IPS-15b (cell line): ENCODE measurements at regions not wholly inside any gene's neighbourhood (a gene's known extent, or its start where the extent isn't known, plus 50 kb on each side); places are given as distances from the start of the nearest gene placed in this dataset.

Source experiments
- H3K27me3 ChIP-seq: one replicate; pipeline ENCODE4 v1.6.1; 2013; ENCODE audit warnings: low read length; ENCODE audit not compliant: control insufficient read depth, insufficient read depth
- H3K36me3 ChIP-seq: one replicate; pipeline ENCODE4 v1.6.1; 2013; ENCODE audit warnings: low read length; ENCODE audit not compliant: control insufficient read depth, insufficient read depth
- H3K4me1 ChIP-seq: one replicate; pipeline ENCODE4 v1.6.1; 2013; ENCODE audit warnings: mild to moderate bottlenecking, low read length; ENCODE audit not compliant: control insufficient read depth, insufficient read depth
- H3K4me3 ChIP-seq: one replicate; pipeline ENCODE4 v1.5.1; 2013; ENCODE audit warnings: low read depth, low read length
- H3K9ac ChIP-seq: one replicate; pipeline ENCODE4 v1.6.1; 2013; ENCODE audit warnings: low read depth, mild to moderate bottlenecking, low read length
- H3K9me3 ChIP-seq: one replicate; pipeline ENCODE4 v1.6.1; 2013; ENCODE audit warnings: mild to moderate bottlenecking, low read length; ENCODE audit not compliant: control insufficient read depth, insufficient read depth

DNA sequence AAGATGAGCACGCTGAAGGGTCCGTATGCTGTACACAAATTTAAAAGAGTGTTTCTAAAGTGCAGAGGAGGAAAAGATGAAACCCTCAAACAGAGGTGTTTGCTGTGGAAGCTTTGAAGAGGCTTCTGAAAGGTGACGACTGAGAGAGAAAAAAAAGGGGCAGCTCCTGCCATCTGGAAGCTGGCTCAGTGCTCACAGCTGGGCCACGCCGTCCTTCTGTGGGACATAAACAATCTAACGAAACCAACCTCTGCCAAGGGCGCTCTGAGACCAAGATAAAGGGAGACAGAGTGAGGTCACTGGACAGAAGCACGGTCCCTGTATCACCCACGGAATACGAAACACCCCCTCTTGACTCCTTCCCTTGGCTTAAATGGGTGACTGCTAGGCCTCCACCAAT, 96.3 kb upstream of the SLC6A6 start:
- H3K36me3 ChIP-seq: no peaks in the 10 kb centered on the region

DNA sequence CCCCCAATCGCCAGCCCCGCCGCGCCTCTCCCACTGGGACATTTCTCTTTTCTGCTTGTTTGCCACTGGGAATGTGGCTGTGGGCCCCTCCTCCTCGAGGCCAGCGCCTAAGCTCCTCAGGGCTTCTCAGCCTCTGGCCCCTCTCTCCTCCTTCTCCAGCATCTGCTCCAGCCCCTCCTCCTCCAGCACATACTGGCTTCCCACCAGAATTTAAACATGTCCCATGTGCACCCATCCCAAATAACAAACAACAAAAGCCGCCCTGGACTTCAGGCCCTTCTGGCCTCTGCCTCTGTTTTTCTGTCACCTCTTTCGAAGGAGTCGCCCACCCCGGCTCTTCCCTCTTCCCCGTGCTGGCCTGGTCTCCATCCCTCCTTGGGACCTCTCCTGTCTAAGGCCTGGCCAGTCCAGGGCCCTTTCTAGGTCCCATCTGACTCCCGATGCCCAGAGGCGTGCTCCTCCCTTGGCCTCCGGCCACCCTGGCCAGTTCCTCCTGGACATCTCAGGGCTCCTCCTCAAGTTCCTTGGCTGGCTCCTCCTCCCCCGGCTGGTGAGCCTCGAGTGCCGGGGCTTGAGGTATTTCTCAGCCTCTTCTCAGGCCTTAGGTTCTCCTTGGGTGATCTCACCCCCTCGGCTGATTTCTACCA, 94.6 kb upstream of the SLC6A6 start:
- Histone ChIP-seq H3K9ac (no peak overlapping the region), H3K4me1 (no peaks in the 10 kb centered on the region), H3K36me3 (no peaks in the 10 kb centered on the region), H3K4me3 (no peak overlapping the region), H3K9me3 (no peaks in the 10 kb centered on the region), H3K27me3 (peaks cover 3% of the 10 kb centered on the region)

More for the DNA sequence above, 96.3 kb upstream of the SLC6A6 start:
- Histone ChIP-seq H3K9me3 (no peaks in the 10 kb centered on the region), H3K27me3 (peaks cover 5% of the 10 kb centered on the region), H3K4me3 (no peak overlapping the region), H3K9ac (no peak overlapping the region), H3K4me1 (no peaks in the 10 kb centered on the region)

DNA sequence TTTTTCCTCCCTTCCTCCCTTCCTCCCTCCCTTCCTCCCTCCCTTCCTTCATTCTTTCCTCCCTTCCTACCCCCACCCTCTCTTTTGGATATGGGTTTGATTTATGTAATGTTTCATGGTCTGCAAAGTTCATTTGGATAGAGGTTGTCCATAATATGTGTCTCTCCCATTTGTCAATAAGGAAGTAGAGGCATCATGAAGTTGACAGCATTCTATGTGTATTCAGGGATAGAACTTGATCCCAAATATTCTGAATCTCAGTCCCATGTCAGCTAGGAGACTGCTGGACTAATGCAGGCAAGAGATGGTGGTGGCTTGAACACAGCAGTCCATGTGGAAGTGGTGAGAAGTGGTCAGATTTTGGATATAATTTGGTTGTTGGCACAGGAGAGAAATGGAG, 90.7 kb upstream of the SLC6A6 start:
- Histone ChIP-seq H3K27me3 (peaks cover 6% of the 10 kb centered on the region), H3K4me1 (no peaks in the 10 kb centered on the region), H3K36me3 (no peaks in the 10 kb centered on the region), H3K9me3 (no peaks in the 10 kb centered on the region), H3K9ac (no peak overlapping the region), H3K4me3 (no peak overlapping the region)

DNA sequence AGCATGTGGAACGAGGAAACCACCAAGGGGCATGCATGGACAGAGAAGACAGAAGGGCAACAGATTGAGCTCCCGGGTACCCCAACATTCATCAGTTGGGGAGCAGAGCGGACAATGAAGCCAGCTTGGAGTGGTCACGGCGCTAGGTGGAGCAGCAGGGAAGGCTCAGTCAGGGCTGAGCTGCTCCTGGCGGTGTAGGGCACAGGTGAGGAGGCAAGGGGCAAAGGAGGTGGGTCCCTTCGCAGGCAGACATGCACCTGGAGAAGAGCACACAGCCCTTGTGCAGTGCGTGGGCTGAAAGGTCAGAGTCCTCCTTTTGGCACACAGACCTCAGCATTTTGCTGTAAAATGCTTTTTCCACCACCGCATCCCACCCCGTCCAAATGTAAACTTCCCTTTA, 90.0 kb upstream of the SLC6A6 start:
- H3K27me3 ChIP-seq: peaks cover 6% of the 10 kb centered on the region
- H3K4me3 ChIP-seq: no peak overlapping the region
- H3K9ac ChIP-seq: no peak overlapping the region
- H3K36me3 ChIP-seq: no peaks in the 10 kb centered on the region
- H3K4me1 ChIP-seq: no peaks in the 10 kb centered on the region
- no peaks in the 10 kb centered on the region for H3K9me3 ChIP-seq

DNA sequence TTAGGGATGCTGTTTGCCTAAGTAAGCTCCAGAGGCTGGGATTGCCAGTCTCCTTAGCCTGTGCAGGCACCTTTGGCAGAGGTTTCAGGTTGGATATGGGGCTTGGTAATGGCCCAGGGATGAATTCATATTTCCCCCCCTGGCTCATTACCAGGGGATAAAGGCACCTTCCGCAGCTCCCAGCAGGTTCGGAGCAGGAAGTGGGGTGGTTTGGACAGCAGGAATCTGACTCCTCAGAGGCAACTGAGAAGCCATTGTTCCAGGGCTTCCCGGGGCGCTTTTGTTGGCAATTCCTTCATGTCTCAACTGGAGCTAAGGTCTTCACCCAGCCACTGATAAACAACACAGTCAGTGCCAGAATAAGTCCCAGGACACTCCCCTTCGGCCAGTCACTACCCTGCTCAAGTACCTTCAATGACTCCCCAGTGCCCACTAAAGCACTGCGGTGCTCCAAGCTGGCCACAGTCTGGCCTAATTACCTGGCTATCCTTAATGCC, 85.3 kb upstream of the SLC6A6 start:
- H3K27me3 ChIP-seq: peaks cover 3% of the 10 kb centered on the region
- no peaks in the 10 kb centered on the region for H3K9me3 ChIP-seq
- peaks cover 3% of the 10 kb centered on the region for H3K4me1 ChIP-seq
- no peak overlapping the region for H3K9ac ChIP-seq
- H3K4me3 ChIP-seq: no peak overlapping the region
- H3K36me3 ChIP-seq: no peaks in the 10 kb centered on the region

DNA sequence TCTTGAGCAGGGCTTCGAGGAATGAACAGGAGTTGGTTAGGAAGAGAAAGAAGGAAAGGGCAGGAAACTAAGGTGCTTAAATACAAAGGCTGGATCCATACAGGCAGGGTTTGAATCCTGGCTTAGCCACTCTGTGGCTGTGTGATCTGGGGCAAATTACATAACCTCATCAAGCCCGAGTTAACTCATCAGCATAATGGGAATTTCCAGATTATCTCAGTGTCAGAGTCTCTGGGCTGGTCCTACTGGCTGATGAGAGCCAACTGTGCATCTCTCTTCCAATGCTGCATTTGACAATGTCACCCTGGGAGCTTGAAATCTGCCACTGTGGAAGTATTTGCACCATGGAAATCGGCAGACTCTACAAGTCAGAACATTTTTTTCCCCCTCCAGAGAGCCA, 83.8 kb upstream of the SLC6A6 start:
- Histone ChIP-seq H3K9ac (no peak overlapping the region), H3K4me3 (no peak overlapping the region), H3K9me3 (no peaks in the 10 kb centered on the region), H3K4me1 (peaks cover 3% of the 10 kb centered on the region), H3K36me3 (no peaks in the 10 kb centered on the region), H3K27me3 (no peaks in the 10 kb centered on the region)

DNA sequence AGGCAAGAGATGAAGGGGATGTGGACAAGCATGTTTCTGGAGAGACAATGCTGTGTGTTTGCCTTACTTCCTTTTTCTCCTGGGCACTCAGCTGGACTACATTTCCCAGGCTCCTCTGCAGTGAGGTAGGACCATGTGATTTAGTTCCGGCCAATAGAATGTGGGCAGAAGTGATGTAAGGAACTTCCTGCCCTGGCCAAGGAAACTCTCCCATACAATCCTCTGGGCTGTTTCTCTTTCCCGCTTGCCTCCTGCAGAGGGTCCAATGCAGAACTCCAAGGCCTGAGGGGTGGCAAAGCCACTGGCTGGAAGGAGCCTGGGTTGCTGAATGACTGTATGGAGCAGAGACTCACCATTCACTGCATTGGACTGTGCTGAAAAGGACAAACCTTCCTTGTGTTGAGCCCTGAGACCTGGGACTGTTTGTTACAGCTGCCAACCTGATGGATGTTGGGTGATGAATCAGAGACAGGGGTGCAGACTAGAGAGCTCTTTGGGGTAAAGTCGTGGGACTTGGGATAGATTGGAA, 82.7 kb upstream of the SLC6A6 start:
- Histone ChIP-seq H3K36me3 (no peaks in the 10 kb centered on the region), H3K4me1 (peaks cover 3% of the 10 kb centered on the region), H3K9ac (no peak overlapping the region), H3K9me3 (no peaks in the 10 kb centered on the region), H3K4me3 (peak overlapping the region; percentile 38), H3K27me3 (no peaks in the 10 kb centered on the region)

DNA sequence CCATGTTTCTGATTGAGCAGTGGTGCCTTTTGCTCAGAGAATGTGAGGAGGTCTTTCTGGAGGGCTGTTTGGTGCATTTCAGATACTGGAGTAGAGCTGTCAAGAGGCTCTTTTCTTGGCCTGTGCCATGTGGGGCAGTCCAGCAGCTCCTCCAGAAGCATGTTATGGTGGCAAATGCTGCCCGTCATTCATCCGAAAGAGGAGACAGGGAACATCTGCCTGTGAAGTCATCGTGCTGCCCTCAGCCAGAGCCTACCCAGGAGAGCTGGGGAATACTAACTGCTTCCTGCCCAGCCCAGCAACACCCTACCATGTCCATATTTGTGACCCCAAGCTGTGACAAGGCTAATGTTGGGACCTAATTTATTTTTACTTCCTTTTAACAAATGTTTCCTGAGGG, 82.2 kb upstream of the SLC6A6 start:
- Histone ChIP-seq H3K4me3 (peak overlapping the region; percentile 38), H3K27me3 (no peaks in the 10 kb centered on the region), H3K4me1 (peaks cover 3% of the 10 kb centered on the region), H3K9ac (no peak overlapping the region), H3K36me3 (no peaks in the 10 kb centered on the region), H3K9me3 (no peaks in the 10 kb centered on the region)

DNA sequence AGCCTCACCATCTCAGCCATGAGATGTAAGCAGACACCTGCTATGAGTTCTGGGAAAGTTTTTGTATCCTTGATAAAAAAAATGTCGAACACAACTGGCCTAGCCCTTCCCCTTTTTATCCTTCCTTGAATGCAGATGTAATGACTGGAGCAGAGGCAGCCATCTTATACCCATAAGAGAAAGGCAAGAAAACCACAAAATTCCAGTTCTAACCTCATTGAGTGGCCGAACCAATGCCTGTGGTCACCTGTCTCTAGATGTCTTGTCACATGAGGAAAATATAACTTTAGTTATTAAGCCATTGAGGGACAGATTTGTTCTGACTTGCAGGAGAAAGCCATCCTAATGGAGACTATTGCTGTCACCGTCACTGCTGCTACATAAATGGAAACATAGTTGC, 80.4 kb upstream of the SLC6A6 start:
- Histone ChIP-seq H3K4me1 (peaks cover 3% of the 10 kb centered on the region), H3K36me3 (no peaks in the 10 kb centered on the region), H3K9me3 (no peaks in the 10 kb centered on the region), H3K4me3 (no peak overlapping the region), H3K9ac (no peak overlapping the region), H3K27me3 (no peaks in the 10 kb centered on the region)

DNA sequence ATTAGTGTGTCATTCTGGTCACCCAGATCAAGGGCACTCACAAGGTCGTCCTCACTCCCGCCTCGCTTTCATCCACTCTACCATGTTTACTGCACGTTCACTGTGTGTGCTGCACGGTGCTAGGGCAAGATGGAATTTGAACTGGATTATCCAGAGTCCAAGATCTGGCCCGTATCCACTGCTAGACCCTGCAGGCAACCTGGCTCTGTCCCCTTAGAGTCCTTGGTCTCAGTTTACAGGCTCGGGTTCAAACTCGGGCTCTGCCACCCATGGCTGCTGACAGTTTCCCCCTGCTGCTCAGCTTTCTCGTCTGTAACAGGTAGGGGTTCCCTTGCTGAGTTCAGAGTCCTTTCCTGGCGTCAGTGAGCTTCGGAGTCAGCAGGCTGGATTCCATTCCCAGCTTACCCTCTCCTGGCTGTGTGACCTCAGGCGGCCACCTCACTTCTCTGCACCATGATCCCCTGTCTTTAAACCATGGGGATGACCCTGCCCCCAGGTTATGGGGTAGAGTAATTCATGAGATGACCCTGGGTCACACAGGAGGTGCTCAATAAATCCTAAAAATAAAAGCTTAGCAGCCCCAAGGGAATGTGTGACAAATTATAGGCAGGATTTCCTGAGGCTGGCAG, 79.6 kb upstream of the SLC6A6 start:
- no peaks in the 10 kb centered on the region for H3K27me3 ChIP-seq
- no peaks in the 10 kb centered on the region for H3K36me3 ChIP-seq
- H3K9me3 ChIP-seq: no peaks in the 10 kb centered on the region
- no peak overlapping the region for H3K9ac ChIP-seq
- peaks cover 3% of the 10 kb centered on the region for H3K4me1 ChIP-seq
- no peak overlapping the region for H3K4me3 ChIP-seq

DNA sequence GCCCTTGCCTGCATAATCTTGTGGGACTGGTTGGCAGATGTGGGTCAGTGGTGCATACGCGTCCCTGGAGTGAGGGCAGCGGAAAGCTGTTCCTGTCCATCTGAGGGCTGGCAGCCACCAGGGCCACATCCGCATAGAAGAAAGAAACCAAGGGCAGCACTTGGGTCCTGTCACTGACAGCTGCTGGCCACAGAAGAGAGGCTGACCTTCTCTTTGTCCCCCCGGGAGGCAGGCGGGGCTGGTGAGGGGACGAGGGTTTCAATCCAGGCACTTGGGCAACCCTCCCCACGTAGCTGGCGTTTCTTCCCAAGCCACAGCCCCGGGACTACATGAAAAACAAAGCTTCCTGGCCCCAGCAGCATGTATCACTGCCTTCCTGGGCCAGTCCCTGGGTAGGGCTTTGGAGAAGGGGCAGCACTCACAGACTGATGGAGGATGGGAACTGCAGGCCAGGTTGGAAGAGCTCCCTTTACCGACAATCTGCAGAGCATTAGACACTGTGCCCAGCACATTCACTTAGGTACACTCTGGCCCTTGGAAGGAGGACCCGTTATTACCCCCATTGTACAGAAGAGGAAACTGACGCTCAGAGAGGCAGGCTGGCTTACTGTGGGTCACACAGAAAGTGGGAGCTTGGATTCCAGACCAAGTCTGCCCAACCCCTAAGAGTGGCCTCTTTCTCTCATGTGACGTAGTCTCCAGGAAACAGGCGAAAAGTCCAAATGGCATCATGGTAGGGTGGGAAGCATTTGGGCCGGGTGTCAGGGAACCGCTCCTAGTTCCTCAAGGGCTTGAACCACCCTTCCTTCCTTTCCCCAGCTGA, 78.8 kb upstream of the SLC6A6 start:
- Histone ChIP-seq H3K36me3 (no peaks in the 10 kb centered on the region), H3K4me1 (peaks cover 3% of the 10 kb centered on the region), H3K4me3 (no peak overlapping the region), H3K9ac (no peak overlapping the region), H3K27me3 (no peaks in the 10 kb centered on the region), H3K9me3 (no peaks in the 10 kb centered on the region)
